ENCODE measurements at regions not wholly inside any gene's neighbourhood (a gene's known extent, or its start where the extent isn't known, plus 50 kb on each side); places are given as distances from the start of the nearest gene placed in this dataset.

- Histone ChIP-seq H3K4me2 (no peak overlapping the region), H3K4me3 (no peak overlapping the region), H3K9me3 (0 out of 3 replicates have a peak, but pooled peaks cover 3% of the 10 kb centered on the region), H3K4me1 (no peaks in the 10 kb centered on the region), H3K27ac (no peak overlapping the region)
- CTCF ChIA-PET = interaction anchor here (1.0 kb wide), 1 partner anchor 11 kb away, joined by 5 read pairs; no protein-coding TSS in a partner anchor
- WGBS (ENCODE audit: missing lambda C conversion rate) = 73% methylated on average over 5 of the region's 5 CpGs
- DNase-seq (ENCODE audit: low read depth in 1 of 2, low spot score in 1 of 2) (no peak), ATAC-seq (0 out of 6 replicates have a peak, but pooled peaks of 1 of the 2 experiments have one; percentile 40), FAIRE-seq (no peak)
- TF ChIP-seq NR3C1 (IDR thresholded peaks at IDR 0.05) (no peak), EHMT2 (IDR thresholded peaks at IDR 0.05; ENCODE audit: low read depth) (no peak), HOXA7 (CRISPR knock-in tag; IDR thresholded peaks at IDR 0.05) (no peak), BCL3 (IDR thresholded peaks at IDR 0.05) (no peak), CEBPB (IDR thresholded peaks at IDR 0.05) (no peak), ELK1 (IDR thresholded peaks at IDR 0.05; ENCODE audit: low read depth, low read length) (no peak), EP300 (IDR thresholded peaks at IDR 0.05) (no peak)
- POLR2A ChIA-PET = no interaction called here
These were observed 580.3 kb downstream of the BNC2 start for GRCh38 chr9:16290169-16290568.

- Histone ChIP-seq H3K9me3 (0 out of 3 replicates have a peak, but pooled peaks cover 8% of the 10 kb centered on the region), H3K4me2 (no peak overlapping the region), H3K27ac (no peak overlapping the region), H3K4me1 (no peaks in the 10 kb centered on the region), H3K4me3 (no peak overlapping the region)
- FAIRE-seq = no peak
- no peak for ATAC-seq
- DNase-seq (ENCODE audit: low read depth in 1 of 2, low spot score in 1 of 2) = no peak
- CTCF ChIA-PET = interaction anchor here (1.0 to 1.7 kb wide), 3 partner anchors 10 to 20 kb away, joined by 3 read pairs; no protein-coding TSS in a partner anchor
- POLR2A ChIA-PET = no interaction called here
- TF ChIP-seq BHLHE40 (IDR thresholded peaks at IDR 0.05; ENCODE audit: low read depth, low read length) (no peak), NR3C1 (IDR thresholded peaks at IDR 0.05) (no peak), HOXB13 (CRISPR knock-in tag; IDR thresholded peaks at IDR 0.05; ENCODE audit: low read depth) (no peak), POLR2AphosphoS2 (conservative IDR thresholded peaks at IDR 0.05; ENCODE audit: low read length) (no peak), HOXB5 (CRISPR knock-in tag; IDR thresholded peaks at IDR 0.05) (no peak), JUNB (IDR thresholded peaks at IDR 0.05) (no peak), TFCP2L1 (CRISPR knock-in tag; IDR thresholded peaks at IDR 0.05) (no peak), FOXS1 (CRISPR knock-in tag; IDR thresholded peaks at IDR 0.05) (no peak), ZSCAN20 (CRISPR knock-in tag; IDR thresholded peaks at IDR 0.05) (no peak), CTCF (IDR thresholded peaks at IDR 0.05) (no peak), HMGXB4 (CRISPR knock-in tag; IDR thresholded peaks at IDR 0.05; ENCODE audit: borderline replicate concordance) (no peak), ZFP36 (IDR thresholded peaks at IDR 0.05; ENCODE audit: borderline replicate concordance, partially characterized antibody) (no peak), CBX2 (IDR thresholded peaks at IDR 0.05; ENCODE audit: borderline replicate concordance, low read depth) (no peak), HDAC2 (IDR thresholded peaks at IDR 0.05) (no peak), NFE2L2 (conservative IDR thresholded peaks at IDR 0.05; ENCODE audit: low read length) (no peak), PHF8 (IDR thresholded peaks at IDR 0.05; ENCODE audit: borderline replicate concordance, low read depth) (no peak), EHF (CRISPR knock-in tag; IDR thresholded peaks at IDR 0.05) (no peak), RARB (CRISPR knock-in tag; IDR thresholded peaks at IDR 0.05) (no peak), GATA3 (IDR thresholded peaks at IDR 0.05; ENCODE audit: borderline replicate concordance) (no peak)
- 75% methylated on average over 4 of the region's 4 CpGs for WGBS (ENCODE audit: missing lambda C conversion rate)
These were observed 578.5 kb downstream of the BNC2 start for GRCh38 chr9:16291921-16292320.
